ENCODE measurements at regions not wholly inside any gene's neighbourhood (a gene's known extent, or its start where the extent isn't known, plus 50 kb on each side); places are given as distances from the start of the nearest gene placed in this dataset.

DNA sequence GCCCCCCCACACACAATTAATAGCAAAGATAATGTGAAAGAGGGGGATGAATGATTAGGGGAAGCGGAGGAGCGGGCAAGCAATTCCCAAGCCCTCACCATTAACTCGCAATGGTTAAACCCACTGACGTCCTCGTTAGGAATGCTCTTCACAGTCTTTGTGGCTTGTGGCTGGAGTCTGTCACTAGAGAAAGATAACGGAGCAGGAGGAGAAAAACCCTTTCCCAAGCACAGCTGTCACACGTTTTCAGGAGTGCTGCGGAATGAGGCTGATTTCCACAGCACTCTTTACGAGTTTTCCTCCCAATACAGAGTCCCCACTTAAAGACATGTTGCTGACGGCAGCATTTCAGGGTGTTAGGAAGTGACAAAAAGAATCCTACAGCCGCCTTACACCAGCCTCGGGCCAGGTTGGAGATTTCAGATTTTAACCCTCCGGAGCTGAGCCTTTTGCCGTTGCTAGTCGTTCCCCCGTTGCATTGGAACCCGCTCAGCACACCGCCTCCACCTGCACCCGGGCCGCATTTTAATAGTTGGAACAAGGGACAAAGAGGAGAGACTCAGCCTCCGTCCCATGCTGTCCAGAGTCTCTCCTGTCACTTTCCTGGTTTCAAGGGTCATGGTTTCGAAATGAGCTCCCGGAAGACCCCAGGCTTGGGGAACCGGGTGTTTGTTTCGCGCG is 92.2 kb downstream of the GEMIN8 start:
- TF ChIP-seq MAFK (conservative IDR thresholded peaks at IDR 0.05 in 1 of 2, IDR thresholded peaks at IDR 0.05 in 1 of 2; ENCODE audit: low read length in 2 of 2) = 0 out of 4 replicates have a peak, but pooled peaks of 1 of the 2 experiments have one; percentile 19
- TF ChIP-seq BORCS8-MEF2B (CRISPR knock-in tag; IDR thresholded peaks at IDR 0.05) = no peak
- DNase-seq (ENCODE audit: low spot score) = no peak
- Histone ChIP-seq H3K4me1 (ENCODE audit: insufficient read depth, low read length) (no peaks in the 10 kb centered on the region), H2AFZ (ENCODE audit: low read length) (no peak overlapping the region), H3K9ac (ENCODE audit: insufficient read depth, low read depth, low read length) (no peak overlapping the region), H3K36me3 (replicated peaks in 1 of 2; ENCODE audit: control insufficient read depth in 1 of 2, insufficient read depth in 2 of 2, low read length in 2 of 2) (no peaks in the 10 kb centered on the region), H3K4me3 (replicated peaks in 1 of 3; ENCODE audit: insufficient read depth in 1 of 3, low read depth in 2 of 3, low read length in 3 of 3) (peak overlapping the region in 1 of 3 experiments; percentile 10; a peak in 1 of 6 replicates), H3K27me3 (ENCODE audit: control insufficient read depth in 1 of 2, insufficient read depth in 2 of 2, low read length in 2 of 2) (peaks cover 1 to 16% of the 10 kb centered on the region in 2 experiments; a peak in 3 of 5 replicates), H3K4me2 (ENCODE audit: low read depth, low read length) (peak overlapping the region; percentile 42; the same call in 1 of the 2 replicates), H4K20me1 (ENCODE audit: insufficient read depth, low read length) (no peaks in the 10 kb centered on the region), H3K79me2 (ENCODE audit: insufficient read depth, low read length) (no peaks in the 10 kb centered on the region), H3K9me3 (ENCODE audit: low read length) (no peaks in the 10 kb centered on the region), H3K27ac (ENCODE audit: extremely low read length, insufficient read depth, low read length) (no peak overlapping the region)
- no peak for FAIRE-seq
- intact Hi-C loops (cut with micrococcal nuclease; ENCODE audit: unreplicated experiment) = no loop called here
- ATAC-seq = peak; percentile 64
- in situ Hi-C loops (cut with HindIII; ENCODE audit: extremely low pct_ligation_motif_present, low pct_unique_long_range_greater_than_20kb) = no loop called here
- ChIA-PET POLR2A (no interaction called here), CTCF (ENCODE audit: low intra/inter-chr PET ratio, low total read pairs) (no interaction called here)
- BruUV-seq (replicated peaks) = no TSS peak
- WGBS (ENCODE audit: low lambda C conversion rate) = 8% methylated on average over 6 of the region's 27 CpGs

- in situ Hi-C loops (cut with HindIII; ENCODE audit: extremely low pct_ligation_motif_present, low pct_unique_long_range_greater_than_20kb) = no loop called here
- FAIRE-seq (no peak), ATAC-seq (no peak), DNase-seq (ENCODE audit: low spot score) (no peak)
- ChIA-PET CTCF (ENCODE audit: low intra/inter-chr PET ratio, low total read pairs) (no interaction called here), POLR2A (no interaction called here)
- Histone ChIP-seq H3K27me3 (ENCODE audit: control insufficient read depth in 1 of 2, insufficient read depth in 2 of 2, low read length in 2 of 2) (peaks cover 1 to 16% of the 10 kb centered on the region in 2 experiments; a peak in 3 of 5 replicates), H3K27ac (ENCODE audit: extremely low read length, insufficient read depth, low read length) (no peak overlapping the region), H3K9ac (ENCODE audit: insufficient read depth, low read depth, low read length) (no peak overlapping the region), H3K4me3 (replicated peaks in 1 of 3; ENCODE audit: insufficient read depth in 1 of 3, low read depth in 2 of 3, low read length in 3 of 3) (no peak overlapping the region), H2AFZ (ENCODE audit: low read length) (no peak overlapping the region), H3K4me2 (ENCODE audit: low read depth, low read length) (no peak overlapping the region), H3K4me1 (ENCODE audit: insufficient read depth, low read length) (no peaks in the 10 kb centered on the region), H4K20me1 (ENCODE audit: insufficient read depth, low read length) (no peaks in the 10 kb centered on the region), H3K9me3 (ENCODE audit: low read length) (no peaks in the 10 kb centered on the region), H3K36me3 (replicated peaks in 1 of 2; ENCODE audit: control insufficient read depth in 1 of 2, insufficient read depth in 2 of 2, low read length in 2 of 2) (no peaks in the 10 kb centered on the region), H3K79me2 (ENCODE audit: insufficient read depth, low read length) (no peaks in the 10 kb centered on the region)
- TF ChIP-seq SP140L (CRISPR knock-in tag; IDR thresholded peaks at IDR 0.05; ENCODE audit: borderline replicate concordance) (no peak), CBX2 (IDR thresholded peaks at IDR 0.05; ENCODE audit: low read depth, low read length) (peak; percentile 67; the same call in 1 of the 2 replicates), CBX2 (CRISPR knock-in tag; IDR thresholded peaks at IDR 0.05; ENCODE audit: low read depth) (no peak)
- WGBS (ENCODE audit: low lambda C conversion rate) = 0% methylated on average over 3 of the region's 9 CpGs
- intact Hi-C loops (cut with micrococcal nuclease; ENCODE audit: unreplicated experiment) = no loop called here
- BruUV-seq (replicated peaks) = no TSS peak
Observed at GRCh38 chrX:13936521-13937225, 93.0 kb downstream of the GEMIN8 start.

Measured in HepG2 (cell line).